SH-SY5Y (cell line): ENCODE measurements at regions not wholly inside any gene's neighbourhood (a gene's known extent, or its start where the extent isn't known, plus 50 kb on each side); places are given as distances from the start of the nearest gene placed in this dataset.

Experiments
- GATA2 ChIP-seq: IDR thresholded peaks from 2 replicates; pipeline ENCODE4 v1.6.1; 2011; ENCODE audit warnings: mild to moderate bottlenecking, low read depth, low read length
- GATA3 ChIP-seq: IDR thresholded peaks from 2 replicates; pipeline ENCODE4 v1.6.1; 2011; ENCODE audit warnings: low read depth, mild to moderate bottlenecking, low read length, moderate library complexity

GRCh38 chr1:22237433-22238093 is 94.7 kb upstream of the WNT4 start:
- TF ChIP-seq GATA2 (no peak), GATA3 (no peak)
